ENCODE measurements at regions not wholly inside any gene's neighbourhood (a gene's known extent, or its start where the extent isn't known, plus 50 kb on each side); places are given as distances from the start of the nearest gene placed in this dataset.

- Histone ChIP-seq H3K4me3 (ENCODE audit: low read length) (no peak overlapping the region), H3K27ac (ENCODE audit: low read depth, low read length) (no peak overlapping the region), H3K9me3 (ENCODE audit: insufficient read depth, low read depth, low read length) (no peaks in the 10 kb centered on the region), H3K27me3 (ENCODE audit: insufficient read depth, low read length) (no peaks in the 10 kb centered on the region), H3K4me1 (ENCODE audit: insufficient read depth, low read length) (no peaks in the 10 kb centered on the region), H3K9ac (ENCODE audit: low read depth, low read length) (no peak overlapping the region), H3K36me3 (ENCODE audit: insufficient read depth, low read length) (no peaks in the 10 kb centered on the region)
- WGBS = 91% methylated on average over 9 of the region's 9 CpGs
Measured at GRCh38 chr5:7995688-7996294, 126.8 kb downstream of the MTRR start.

- Histone ChIP-seq H3K9ac (ENCODE audit: low read depth, low read length) (no peak overlapping the region), H3K9me3 (ENCODE audit: insufficient read depth, low read depth, low read length) (no peaks in the 10 kb centered on the region), H3K36me3 (ENCODE audit: insufficient read depth, low read length) (no peaks in the 10 kb centered on the region), H3K27me3 (ENCODE audit: insufficient read depth, low read length) (no peaks in the 10 kb centered on the region), H3K4me3 (ENCODE audit: low read length) (no peak overlapping the region), H3K27ac (ENCODE audit: low read depth, low read length) (no peak overlapping the region), H3K4me1 (ENCODE audit: insufficient read depth, low read length) (no peaks in the 10 kb centered on the region)
- 93% methylated on average over 4 of the region's 4 CpGs for WGBS
Measured at GRCh38 chr5:8005416-8005815, 136.5 kb downstream of the MTRR start.

- Histone ChIP-seq H3K36me3 (ENCODE audit: insufficient read depth, low read length) (no peaks in the 10 kb centered on the region), H3K9ac (ENCODE audit: low read depth, low read length) (no peak overlapping the region), H3K27ac (ENCODE audit: low read depth, low read length) (no peak overlapping the region), H3K4me1 (ENCODE audit: insufficient read depth, low read length) (no peaks in the 10 kb centered on the region; the same call in 1 of the 2 replicates), H3K4me3 (ENCODE audit: low read length) (no peak overlapping the region), H3K9me3 (ENCODE audit: insufficient read depth, low read depth, low read length) (no peaks in the 10 kb centered on the region), H3K27me3 (ENCODE audit: insufficient read depth, low read length) (no peaks in the 10 kb centered on the region)
- WGBS = 92% methylated on average over 9 of the region's 9 CpGs
Measured at GRCh38 chr5:8012131-8012977, 143.4 kb downstream of the MTRR start.

- Histone ChIP-seq H3K9ac (ENCODE audit: low read depth, low read length) (no peak overlapping the region), H3K27ac (ENCODE audit: low read depth, low read length) (no peak overlapping the region), H3K27me3 (ENCODE audit: insufficient read depth, low read length) (no peaks in the 10 kb centered on the region), H3K4me3 (ENCODE audit: low read length) (no peak overlapping the region), H3K4me1 (ENCODE audit: insufficient read depth, low read length) (no peaks in the 10 kb centered on the region; the same call in 1 of the 2 replicates), H3K9me3 (ENCODE audit: insufficient read depth, low read depth, low read length) (peaks cover 3% of the 10 kb centered on the region; the same call in 1 of the 2 replicates), H3K36me3 (ENCODE audit: insufficient read depth, low read length) (no peaks in the 10 kb centered on the region)
- 91% methylated on average over 7 of the region's 7 CpGs for WGBS
Measured at GRCh38 chr5:8013948-8014710, 145.2 kb downstream of the MTRR start.

GRCh38 chr5:8019719-8020218, 150.8 kb downstream of the MTRR start:
- Histone ChIP-seq H3K9me3 (ENCODE audit: insufficient read depth, low read depth, low read length) (peaks cover 3% of the 10 kb centered on the region; the same call in 1 of the 2 replicates), H3K27ac (ENCODE audit: low read depth, low read length) (no peak overlapping the region), H3K9ac (ENCODE audit: low read depth, low read length) (no peak overlapping the region), H3K4me1 (ENCODE audit: insufficient read depth, low read length) (no peaks in the 10 kb centered on the region), H3K4me3 (ENCODE audit: low read length) (no peak overlapping the region), H3K36me3 (ENCODE audit: insufficient read depth, low read length) (no peaks in the 10 kb centered on the region), H3K27me3 (ENCODE audit: insufficient read depth, low read length) (no peaks in the 10 kb centered on the region)
- 91% methylated on average over 5 of the region's 5 CpGs for WGBS

GRCh38 chr5:8020861-8021514, 152.0 kb downstream of the MTRR start:
- Histone ChIP-seq H3K4me1 (ENCODE audit: insufficient read depth, low read length) (no peaks in the 10 kb centered on the region), H3K36me3 (ENCODE audit: insufficient read depth, low read length) (no peaks in the 10 kb centered on the region), H3K9ac (ENCODE audit: low read depth, low read length) (no peak overlapping the region), H3K27me3 (ENCODE audit: insufficient read depth, low read length) (no peaks in the 10 kb centered on the region), H3K9me3 (ENCODE audit: insufficient read depth, low read depth, low read length) (peaks cover 3% of the 10 kb centered on the region; the same call in 1 of the 2 replicates), H3K27ac (ENCODE audit: low read depth, low read length) (no peak overlapping the region), H3K4me3 (ENCODE audit: low read length) (no peak overlapping the region)
- WGBS = 89% methylated on average over 5 of the region's 5 CpGs

- no peak overlapping the region for H3K4me3 ChIP-seq (ENCODE audit: low read length)
- H3K27me3 ChIP-seq (ENCODE audit: insufficient read depth, low read length) = no peaks in the 10 kb centered on the region
- no peaks in the 10 kb centered on the region for H3K9me3 ChIP-seq (ENCODE audit: insufficient read depth, low read depth, low read length)
- H3K4me1 ChIP-seq (ENCODE audit: insufficient read depth, low read length) = no peaks in the 10 kb centered on the region
- H3K36me3 ChIP-seq (ENCODE audit: insufficient read depth, low read length) = no peaks in the 10 kb centered on the region
- no peak overlapping the region for H3K9ac ChIP-seq (ENCODE audit: low read depth, low read length)
- H3K27ac ChIP-seq (ENCODE audit: low read depth, low read length) = no peak overlapping the region
- WGBS = 92% methylated on average over 1 of the region's 2 CpGs
Measured at GRCh38 chr5:8028243-8028642, 159.3 kb downstream of the MTRR start.

GRCh38 chr5:8033261-8033660, 164.3 kb downstream of the MTRR start:
- no peaks in the 10 kb centered on the region for H3K36me3 ChIP-seq (ENCODE audit: insufficient read depth, low read length)
- H3K4me1 ChIP-seq (ENCODE audit: insufficient read depth, low read length) = no peaks in the 10 kb centered on the region
- no peak overlapping the region for H3K9ac ChIP-seq (ENCODE audit: low read depth, low read length)
- H3K27ac ChIP-seq (ENCODE audit: low read depth, low read length) = no peak overlapping the region
- H3K9me3 ChIP-seq (ENCODE audit: insufficient read depth, low read depth, low read length) = no peaks in the 10 kb centered on the region
- WGBS = 92% methylated on average over 3 of the region's 3 CpGs
- no peak overlapping the region for H3K4me3 ChIP-seq (ENCODE audit: low read length)
- no peaks in the 10 kb centered on the region for H3K27me3 ChIP-seq (ENCODE audit: insufficient read depth, low read length)

- Histone ChIP-seq H3K9ac (ENCODE audit: low read depth, low read length) (no peak overlapping the region), H3K27me3 (ENCODE audit: insufficient read depth, low read length) (no peaks in the 10 kb centered on the region), H3K9me3 (ENCODE audit: insufficient read depth, low read depth, low read length) (no peaks in the 10 kb centered on the region), H3K36me3 (ENCODE audit: insufficient read depth, low read length) (no peaks in the 10 kb centered on the region), H3K27ac (ENCODE audit: low read depth, low read length) (no peak overlapping the region), H3K4me3 (ENCODE audit: low read length) (no peak overlapping the region), H3K4me1 (ENCODE audit: insufficient read depth, low read length) (no peaks in the 10 kb centered on the region)
- WGBS = 92% methylated on average over 4 of the region's 6 CpGs
Measured at GRCh38 chr5:8034852-8035251, 165.9 kb downstream of the MTRR start.

GRCh38 chr5:8048920-8049319, 180.0 kb downstream of the MTRR start:
- WGBS = 100% methylated on average over 1 of the region's 1 CpG
- H3K36me3 ChIP-seq (ENCODE audit: insufficient read depth, low read length) = no peaks in the 10 kb centered on the region

More at GRCh38 chr5:8048920-8049319, 180.0 kb downstream of the MTRR start:
- Histone ChIP-seq H3K27me3 (ENCODE audit: insufficient read depth, low read length) (no peaks in the 10 kb centered on the region), H3K9ac (ENCODE audit: low read depth, low read length) (no peak overlapping the region), H3K4me3 (ENCODE audit: low read length) (no peak overlapping the region), H3K4me1 (ENCODE audit: insufficient read depth, low read length) (peaks cover 16% of the 10 kb centered on the region), H3K27ac (ENCODE audit: low read depth, low read length) (no peak overlapping the region), H3K9me3 (ENCODE audit: insufficient read depth, low read depth, low read length) (no peaks in the 10 kb centered on the region)

Data from HUES64 (cell line).